EH (cell line): ENCODE measurements at regions not wholly inside any gene's neighbourhood (a gene's known extent, or its start where the extent isn't known, plus 50 kb on each side); places are given as distances from the start of the nearest gene placed in this dataset.
"Not testable (repeated sequence)": the region's sequence is repeated elsewhere in the genome, so short reads cannot be mapped to it uniquely, and the experiment has no call there.

Source experiments
- DNase-seq: peaks from one replicate; pipeline ENCODE4 v3.0.0-alpha.2; 2015; ENCODE audit warnings: low read depth

DNA sequence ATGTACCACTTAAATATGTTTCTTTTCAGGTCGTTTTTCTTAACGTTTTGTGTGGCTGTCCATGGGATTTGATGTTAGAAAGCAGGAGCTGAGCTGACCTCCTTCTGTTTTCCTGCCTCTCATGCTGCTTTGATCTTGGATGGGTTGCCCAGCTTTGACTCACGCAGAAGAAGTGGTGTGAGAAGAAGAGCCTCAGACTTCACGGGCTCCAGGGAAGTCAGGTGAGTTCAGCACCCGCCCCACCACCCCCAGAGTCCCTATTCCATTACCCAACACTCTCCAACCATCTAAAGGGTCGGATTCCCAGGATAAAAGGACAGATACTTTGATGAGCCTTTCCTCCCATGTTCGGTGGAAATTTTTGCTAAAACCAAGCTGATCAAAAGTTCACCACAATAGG, 373.4 kb downstream of the IRX2 start:
- no peak for DNase-seq

DNA sequence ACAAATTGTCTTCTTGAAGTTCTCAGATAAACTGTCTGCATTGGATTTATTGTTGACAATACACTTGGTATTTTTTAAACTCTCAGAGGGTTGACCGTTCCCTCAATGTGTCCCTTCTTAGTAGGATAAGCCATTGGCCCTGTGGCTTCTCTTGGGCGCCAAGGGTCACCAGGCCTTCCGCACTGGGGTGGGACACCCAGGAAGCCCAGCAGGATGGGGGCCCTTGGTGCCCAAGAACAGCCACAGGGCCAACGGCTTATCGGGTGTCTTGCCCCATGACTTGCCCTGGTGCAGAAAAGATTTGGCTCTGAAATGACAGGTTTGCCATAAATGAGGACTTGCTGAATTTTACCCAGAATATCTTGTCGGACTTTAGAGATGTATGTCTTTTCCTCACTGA, 375.0 kb downstream of the IRX2 start:
- no peak for DNase-seq

GRCh38 chr5:2375757-2376250, 375.7 kb downstream of the IRX2 start:
- no peak for DNase-seq

DNA sequence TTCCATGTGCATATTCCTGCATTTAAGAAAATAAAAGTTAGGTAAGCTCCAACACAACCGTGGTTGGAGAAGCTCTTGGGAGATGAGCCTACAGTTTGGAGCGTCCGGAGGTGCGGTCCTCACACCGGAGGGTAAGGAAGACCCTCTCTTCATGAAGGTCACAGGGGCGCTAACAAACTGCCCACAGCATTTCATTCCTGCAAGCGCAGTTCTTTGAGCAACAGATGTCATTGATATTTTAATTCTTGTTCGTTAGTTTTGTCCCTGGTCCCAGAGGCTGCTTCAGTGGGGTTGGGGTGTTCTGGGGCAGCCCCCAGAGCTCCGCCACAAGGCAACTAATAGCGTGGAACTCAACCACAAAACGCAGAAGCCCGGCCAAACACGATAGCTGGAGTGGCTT, 376.2 kb downstream of the IRX2 start:
- no peak for DNase-seq

DNA sequence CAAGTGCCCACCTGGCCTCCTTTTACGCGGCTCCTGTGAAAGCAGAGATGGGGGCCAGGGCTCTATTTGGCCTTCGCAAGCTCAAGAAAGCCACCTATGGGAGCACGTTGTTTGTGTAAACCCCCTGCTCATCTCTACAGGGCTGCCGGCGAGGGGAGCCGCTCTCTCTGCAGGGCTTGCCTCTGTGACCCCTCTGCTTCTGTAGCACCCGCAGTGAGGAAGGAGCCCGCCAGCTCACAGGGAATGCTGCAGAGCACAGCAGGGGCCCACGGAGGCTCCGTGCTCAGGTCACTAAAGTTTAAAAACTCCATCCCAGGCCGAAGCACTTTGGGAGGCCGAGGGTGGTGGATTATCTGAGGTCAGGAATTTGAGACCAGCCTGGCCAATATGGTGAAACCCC, 376.8 kb downstream of the IRX2 start:
- no peak for DNase-seq

DNA sequence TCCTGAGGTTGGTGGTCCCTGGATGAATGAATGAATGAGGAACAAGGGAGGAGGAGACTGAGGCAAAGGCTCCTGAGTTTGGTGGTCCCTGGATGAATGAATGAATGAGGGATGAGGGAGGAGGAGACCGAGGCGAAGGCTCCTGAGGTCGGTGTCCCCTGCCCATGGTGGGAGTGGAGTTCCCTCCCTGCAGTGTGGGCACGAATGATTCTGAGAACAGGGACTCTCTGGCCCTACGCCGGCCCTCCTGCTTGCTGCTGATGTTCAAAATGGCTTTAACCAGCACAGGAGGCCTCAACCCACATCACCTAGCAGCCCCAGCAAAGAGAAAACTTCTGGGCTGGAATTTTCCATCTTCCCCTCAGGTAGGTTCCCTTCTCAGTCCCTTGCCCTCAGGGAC, 377.8 kb downstream of the IRX2 start:
- DNase-seq, result no peak

DNA sequence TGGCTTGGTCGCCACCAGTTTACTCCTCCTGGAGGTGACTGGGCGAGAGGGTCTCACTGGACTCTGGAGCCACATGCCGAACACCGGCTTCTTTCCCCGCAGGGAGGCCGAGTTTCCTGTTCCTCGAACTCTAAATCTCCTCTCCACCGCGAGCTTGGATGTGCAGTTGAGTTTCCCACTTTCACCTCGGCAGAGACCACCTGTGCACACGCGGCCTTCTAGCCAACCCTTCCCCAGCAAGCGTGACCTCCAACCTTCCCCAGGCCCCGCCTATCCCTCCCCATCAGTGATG, 380.1 kb downstream of the IRX2 start:
- no peak for DNase-seq

DNA sequence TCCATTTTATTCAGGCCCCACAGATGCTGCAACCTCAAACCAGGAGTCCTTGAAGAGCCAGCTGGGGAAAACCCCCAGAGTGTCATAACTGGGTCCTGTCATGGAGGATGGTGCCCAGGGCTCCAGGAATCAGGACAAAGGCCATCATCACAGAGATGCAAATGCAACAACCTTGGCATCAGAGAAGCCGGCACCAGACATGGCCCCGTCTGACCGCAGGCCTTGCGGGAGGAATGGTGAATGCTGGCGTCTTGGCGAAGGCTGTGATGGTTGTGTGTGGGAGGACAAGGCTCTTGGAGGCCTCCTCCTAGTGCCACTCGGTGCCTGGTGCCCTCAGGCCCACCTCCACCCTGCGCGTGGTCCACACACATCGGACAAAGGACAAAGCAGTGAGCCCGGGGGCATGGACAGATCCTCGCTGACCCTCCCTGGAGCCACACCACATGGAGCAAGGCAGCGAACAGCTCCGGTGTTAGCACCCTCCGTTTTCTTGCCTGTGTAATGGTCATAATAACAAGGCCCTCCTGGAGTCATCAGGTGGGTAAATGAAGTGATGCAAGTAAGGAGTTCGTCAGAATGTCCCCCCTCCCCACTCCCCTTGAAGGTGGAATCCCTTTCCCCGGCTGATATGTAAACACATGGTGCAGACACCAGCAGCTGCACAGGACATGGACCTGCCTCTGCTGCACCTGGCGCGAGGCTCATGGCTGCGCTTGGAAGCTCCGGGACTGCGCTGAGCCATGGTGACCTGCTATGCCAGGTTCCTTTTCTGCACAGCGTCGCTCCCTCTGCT, 380.7 kb downstream of the IRX2 start:
- no peak for DNase-seq

- DNase-seq, result no peak
These were observed 382.3 kb downstream of the IRX2 start for GRCh38 chr5:2369178-2369577.

DNA sequence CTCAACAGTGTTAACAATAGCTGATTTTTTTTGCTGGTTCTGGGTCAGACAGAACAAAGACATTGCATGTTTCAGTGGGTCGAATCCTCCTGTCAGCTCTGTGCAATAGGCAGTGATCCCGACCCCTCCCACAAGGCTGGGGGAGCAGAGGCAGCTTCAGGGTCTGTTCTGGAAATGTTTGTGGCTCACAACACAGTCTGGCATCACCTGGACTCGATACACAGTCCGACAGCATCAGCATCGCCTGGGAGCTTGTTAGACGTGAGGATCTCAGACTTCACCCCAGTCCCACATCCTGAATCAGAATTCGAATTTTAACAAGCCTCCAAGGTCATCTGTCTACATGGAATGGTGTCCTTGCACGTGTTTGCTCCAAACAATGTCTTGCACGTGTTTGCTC, 384.7 kb downstream of the IRX2 start:
- no peak for DNase-seq

DNA sequence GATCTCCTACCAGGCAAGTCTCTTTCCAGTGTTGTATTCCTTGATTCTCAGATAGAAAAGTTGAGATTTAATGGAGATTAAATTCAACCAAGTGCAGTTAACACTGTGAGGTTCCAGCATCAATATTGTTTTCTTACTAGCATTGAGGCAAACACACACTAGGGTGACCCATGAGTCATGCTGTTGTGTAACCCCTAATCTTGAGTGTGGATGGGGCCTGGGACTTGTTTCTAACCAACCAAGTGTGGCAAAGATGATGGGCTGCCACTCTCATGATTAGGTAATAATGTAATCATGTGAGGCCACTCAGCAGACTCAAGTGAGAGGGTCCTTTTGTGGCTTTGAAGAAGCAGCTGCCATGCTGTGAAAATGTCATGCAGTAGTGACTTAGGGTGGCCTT, 394.2 kb downstream of the IRX2 start:
- DNase-seq, result no peak

DNA sequence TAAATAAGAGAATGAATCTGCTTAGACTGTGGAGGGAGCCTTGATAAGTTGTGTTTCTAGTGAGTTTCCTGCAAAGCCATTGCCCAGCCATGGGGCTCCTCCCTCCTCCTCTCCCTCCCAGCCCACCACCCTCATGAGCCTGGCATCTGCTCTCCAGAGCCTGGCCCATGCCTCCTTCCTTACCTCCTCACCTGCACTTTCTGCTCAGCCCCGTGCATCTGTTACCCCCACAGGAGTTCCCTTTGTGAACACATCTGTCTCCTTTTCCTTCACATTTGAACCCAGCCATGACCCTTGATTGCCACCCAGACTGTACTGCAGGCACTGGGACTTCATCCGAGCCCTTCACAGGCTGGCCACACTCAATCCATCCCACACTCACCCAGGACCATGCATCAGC, 395.6 kb downstream of the IRX2 start:
- DNase-seq, result no peak

- DNase-seq, result no peak
These were observed 397.5 kb downstream of the IRX2 start for GRCh38 chr5:2353871-2354440.

DNA sequence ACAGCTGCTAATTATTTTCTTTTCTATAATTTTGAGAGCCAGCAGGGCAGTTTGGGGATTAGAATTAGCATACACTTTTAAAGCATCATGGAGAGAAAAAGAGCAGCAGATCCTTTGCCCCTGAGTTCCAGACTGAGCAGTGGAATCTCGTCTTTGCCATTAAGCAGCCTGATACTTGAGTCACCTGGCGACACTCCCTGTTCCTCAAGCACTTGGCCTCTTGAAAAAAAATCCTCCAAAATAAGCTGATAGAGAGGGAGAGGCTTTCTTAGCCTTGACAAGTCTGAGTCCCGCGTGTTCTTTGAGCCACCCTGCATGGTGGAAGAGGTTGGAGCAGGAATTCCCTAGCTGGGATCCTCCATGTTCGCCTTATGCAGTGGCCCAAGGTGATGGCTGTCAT, 398.3 kb downstream of the IRX2 start:
- DNase-seq, result no peak

- no peak for DNase-seq
These were observed 399.2 kb downstream of the IRX2 start for GRCh38 chr5:2352101-2352861.

GRCh38 chr5:2349768-2350167, 401.7 kb downstream of the IRX2 start:
- DNase-seq, result not testable (repeated sequence)

GRCh38 chr5:2338686-2339085, 412.8 kb downstream of the IRX2 start:
- no peak for DNase-seq

GRCh38 chr5:2335733-2336515, 415.6 kb downstream of the IRX2 start:
- no peak for DNase-seq

DNA sequence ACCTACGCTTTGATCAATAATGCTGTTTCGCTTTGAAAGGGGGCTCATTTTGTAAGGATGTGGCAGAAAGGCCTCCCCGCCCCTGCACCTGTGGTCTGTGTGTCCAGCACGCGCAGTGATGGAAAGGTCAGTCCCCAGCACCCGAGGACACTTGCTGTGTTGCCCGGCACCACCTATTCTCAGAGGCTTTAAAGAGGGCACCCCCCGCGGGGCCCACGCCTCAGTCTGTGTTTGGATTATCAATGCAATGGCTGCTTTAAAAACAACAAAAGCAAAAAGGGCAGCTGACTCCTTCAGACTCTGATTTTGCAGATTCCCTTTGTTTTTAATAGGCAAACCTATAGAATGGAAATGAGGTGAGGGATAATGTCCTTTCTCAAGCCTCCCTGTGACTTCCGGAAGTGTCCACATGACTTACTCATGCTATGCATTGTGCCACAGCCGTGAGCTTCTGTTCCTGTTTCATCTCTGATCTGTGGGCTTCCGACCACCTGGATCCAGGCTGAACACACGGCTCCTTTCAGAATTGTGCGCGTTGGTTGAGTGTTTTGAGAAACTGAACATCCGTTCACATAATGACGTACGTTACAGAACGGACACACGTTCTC, 416.2 kb downstream of the IRX2 start:
- DNase-seq, result no peak

DNA sequence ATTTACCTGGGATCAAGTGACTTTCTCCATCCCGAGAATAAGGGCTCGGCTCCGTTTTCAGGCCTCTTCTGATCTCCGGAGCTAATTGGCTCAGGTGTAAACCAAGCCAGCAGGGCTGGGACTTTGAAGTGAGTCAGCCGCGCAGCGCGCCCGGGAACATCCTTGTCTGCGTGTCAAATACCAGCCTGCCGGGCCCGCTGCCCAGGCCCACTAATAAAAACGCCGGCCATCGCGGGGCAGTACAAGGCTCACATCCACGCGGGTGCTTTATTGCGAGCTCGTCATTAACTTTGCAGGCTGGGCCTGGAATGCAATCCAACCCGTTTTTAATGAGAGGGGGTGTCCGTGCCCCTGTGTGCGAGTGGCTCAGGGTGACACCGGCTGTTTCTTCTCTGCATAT, 416.8 kb downstream of the IRX2 start:
- no peak for DNase-seq

DNA sequence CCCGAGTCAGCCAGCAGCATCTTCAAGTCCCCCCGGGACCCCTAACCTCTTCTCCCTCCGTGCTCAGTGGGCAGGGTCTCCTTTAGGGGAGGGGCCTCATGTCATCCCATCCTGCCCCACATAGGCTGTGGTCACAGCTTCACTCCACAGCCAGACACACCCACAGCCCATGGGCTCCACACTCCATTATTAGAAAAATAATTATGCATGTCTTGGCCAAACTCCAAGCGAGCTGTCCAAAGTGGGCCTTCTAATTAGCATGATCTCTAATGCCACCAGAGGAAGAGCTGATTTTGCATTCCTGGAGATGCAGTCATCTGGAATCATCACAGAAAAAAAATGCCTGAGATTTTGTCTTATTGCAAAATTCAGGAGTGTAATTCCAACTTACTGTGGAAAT, 418.2 kb downstream of the IRX2 start:
- DNase-seq, result no peak

- DNase-seq, result no peak
These were observed 419.0 kb downstream of the IRX2 start for GRCh38 chr5:2332521-2332920.
